K562 (cell line): ENCODE measurements at regions not wholly inside any gene's neighbourhood (a gene's known extent, or its start where the extent isn't known, plus 50 kb on each side); places are given as distances from the start of the nearest gene placed in this dataset.
"Not testable (repeated sequence)": the region's sequence is repeated elsewhere in the genome, so short reads cannot be mapped to it uniquely, and the experiment has no call there.

Experiments
- ATAC-seq: fragments of 200-7000 bp; cut with Tn5 transposase; 3 replicates; pipeline ENCODE4 v1.9.1; 2020; ENCODE audit warnings: moderate library complexity
- BruUV-seq: library from RNA; stranded (reverse); fragments of 400-500 nt; replicated peaks from 2 replicates; lab custom pipeline; 2021; lab: Mats Ljungman, UMichigan
- CTCF ChIA-PET: fragments of 300-600 bp; formaldehyde crosslinking; extraction: SDS; loops from one replicate; lab custom pipeline; 2021; ENCODE audit warnings: low intra/inter-chr PET ratio; lab: Yijun Ruan, JAX
- POLR2A ChIA-PET: fragments of 300-600, 350-650 bp; sonication (Branson Sonifier 250); formaldehyde crosslinking; extraction: SDS; loops from one replicate; lab custom pipeline; 2021; ENCODE audit warnings: antibody characterized with exemption, inconsistent platforms; lab: Yijun Ruan, JAX
- DNase-seq, 4 experiments: peaks; one replicate each; pipeline versions ENCODE4 v3.0.0 to v3.0.0-alpha.2; 2011 to 2018; ENCODE audit warnings: low spot score in 3 of 4, mixed read lengths in 3 of 4; ENCODE audit errors: extremely low read depth in 1 of 4
- FAIRE-seq: peaks from 2 replicates; lab custom pipeline; 2011; peaks lifted over from hg19 to GRCh38; lab: Jason Lieb, UNC
- H2AFZ ChIP-seq: 2 replicates; pipeline ENCODE4 v1.6.0; 2011; ENCODE audit warnings: low read depth, low read length, control low read depth, inconsistent platforms
- H3K27ac ChIP-seq: fragments of 200-600 bp; 3 replicates; pipeline ENCODE4 v1.8.0; 2011; ENCODE audit warnings: low read depth, mild to moderate bottlenecking, control low read depth, inconsistent platforms, low read length, moderate library complexity, mixed read lengths; ENCODE audit errors: extremely low read depth
- H3K27me3 ChIP-seq, 2 experiments: fragments of 300-600 bp in 1 of 2; 2 replicates in 1 of 2; 3 replicates in 1 of 2; pipeline versions ENCODE4 v1.6.0 to v1.8.0; 2011; ENCODE audit warnings: inconsistent platforms in 2 of 2, low read length in 2 of 2, mild to moderate bottlenecking in 1 of 2, mixed read lengths in 1 of 2, moderate library complexity in 1 of 2; ENCODE audit not compliant: control insufficient read depth in 2 of 2, insufficient read depth in 2 of 2
- H3K36me3 ChIP-seq: fragments of 300-600 bp; 3 replicates; pipeline ENCODE4 v1.8.0; 2011; ENCODE audit warnings: mild to moderate bottlenecking, low read length, inconsistent platforms; ENCODE audit not compliant: control insufficient read depth, insufficient read depth
- H3K4me1 ChIP-seq, 2 experiments: fragments of 200-600 bp in 1 of 2; replicated peaks in 1 of 2; 2 replicates in 1 of 2; 3 replicates in 1 of 2; pipeline versions ENCODE4 v1.5.1 to v1.8.0; 2011; ENCODE audit warnings: inconsistent platforms in 2 of 2, low read length in 2 of 2, mild to moderate bottlenecking in 1 of 2, mixed read lengths in 1 of 2, moderate library complexity in 1 of 2; ENCODE audit not compliant: control insufficient read depth in 2 of 2, insufficient read depth in 2 of 2
- H3K4me2 ChIP-seq: 2 replicates; pipeline ENCODE4 v1.6.1; 2011; ENCODE audit warnings: low read length, control low read depth, inconsistent platforms, mixed read lengths; ENCODE audit not compliant: insufficient read depth
- H3K4me3 ChIP-seq: fragments of 200-600 bp; sonication (generic), shearing (Covaris generic); 2 replicates; pipeline ENCODE4 v1.5.1; 2016; ENCODE audit warnings: control low read depth, inconsistent platforms
- H3K79me2 ChIP-seq: fragments of 200-600 bp; 3 replicates; pipeline ENCODE4 v1.8.0; 2011; ENCODE audit warnings: low read length, inconsistent platforms; ENCODE audit not compliant: control insufficient read depth, insufficient read depth
- H3K9ac ChIP-seq, 2 experiments: 2 replicates each; pipeline versions ENCODE4 v1.6.0 to v1.6.1; 2011; ENCODE audit warnings: low read depth in 2 of 2, low read length in 2 of 2, control low read depth in 1 of 2, inconsistent platforms in 1 of 2, mild to moderate bottlenecking in 1 of 2, mixed read lengths in 1 of 2; ENCODE audit not compliant: insufficient read depth in 1 of 2
- H3K9me1 ChIP-seq: one replicate; pipeline ENCODE4 v1.6.0; 2011; ENCODE audit warnings: inconsistent platforms, mild to moderate bottlenecking, low read length, moderate library complexity; ENCODE audit not compliant: control insufficient read depth, insufficient read depth
- H3K9me3 ChIP-seq: replicated peaks from 2 replicates; pipeline ENCODE4 v1.5.1; 2011; ENCODE audit warnings: low read depth, low read length, inconsistent platforms; ENCODE audit not compliant: control insufficient read depth, insufficient read depth
- H4K20me1 ChIP-seq: replicated peaks from 2 replicates; pipeline ENCODE4 v1.6.1; 2011; ENCODE audit warnings: low read length, inconsistent platforms, mixed read lengths; ENCODE audit not compliant: control insufficient read depth, insufficient read depth
- CCNT2 ChIP-seq: IDR thresholded peaks from 2 replicates; pipeline ENCODE4 v1.6.1; 2011; ENCODE audit warnings: borderline replicate concordance, low read depth, mild to moderate bottlenecking, moderate library complexity, mixed read lengths, low read length; ENCODE audit not compliant: insufficient read length; ENCODE audit errors: extremely low read depth
- HNRNPK ChIP-seq: fragments of 200-400 bp; formaldehyde crosslinking; IDR thresholded peaks from one replicate; pipeline ENCODE4 v1.6.1; 2018; ENCODE audit warnings: mild to moderate bottlenecking, low read depth, low read length; ENCODE audit not compliant: poor library complexity, severe bottlenecking
- ILK ChIP-seq: fragments of 450-650 bp; IDR thresholded peaks from 2 replicates; pipeline ENCODE4 v1.6.1; 2016; ENCODE audit warnings: missing genetic modification characterization, low read depth, mild to moderate bottlenecking, missing compliant biosample characterization, moderate library complexity, borderline replicate concordance
- SLC30A9 ChIP-seq: fragments of 250-450 bp; sonication (Bioruptor Pico); IDR thresholded peaks from 2 replicates; pipeline ENCODE4 v1.8.0; 2022; ENCODE audit warnings: mild to moderate bottlenecking, moderate library complexity
- WGBS: fragments of 100-300 bp; shearing (Covaris generic); methylation state at CpG from one replicate; pipeline ENCODE4 v1.1.6; 2016; ENCODE audit warnings: low coverage, mixed read lengths; ENCODE audit not compliant: insufficient coverage; ENCODE audit errors: missing lambda C conversion rate; 5-methylcytosine and 5-hydroxymethylcytosine counted together
- in situ Hi-C: fragments of 300-500 bp; cut with MboI; formaldehyde crosslinking; loops from 4 replicates; pipeline ENCODE4 v1.15.0; 2018; ENCODE audit warnings: inconsistent platforms, mixed read lengths
- intact Hi-C: fragments of 100-400 bp; cut with micrococcal nuclease; formaldehyde crosslinking; loops from 2 replicates; pipeline ENCODE4 v1.14.2; 2022

GRCh38 chr7:68788529-68788928 is 809.7 kb upstream of the AUTS2 start:
- DNase-seq, H3K9ac ChIP-seq, H3K4me1 ChIP-seq, in situ Hi-C loops, H2AFZ ChIP-seq, POLR2A ChIA-PET, BruUV-seq, H4K20me1 ChIP-seq, H3K27me3 ChIP-seq, FAIRE-seq, H3K4me3 ChIP-seq, H3K9me1 ChIP-seq, H3K4me2 ChIP-seq, CTCF ChIA-PET, intact Hi-C loops, H3K36me3 ChIP-seq, ATAC-seq, H3K79me2 ChIP-seq, H3K9me3 ChIP-seq, H3K27ac ChIP-seq: not testable (repeated sequence)
- WGBS: 0% methylated on average over 2 of the region's 2 CpGs

DNA sequence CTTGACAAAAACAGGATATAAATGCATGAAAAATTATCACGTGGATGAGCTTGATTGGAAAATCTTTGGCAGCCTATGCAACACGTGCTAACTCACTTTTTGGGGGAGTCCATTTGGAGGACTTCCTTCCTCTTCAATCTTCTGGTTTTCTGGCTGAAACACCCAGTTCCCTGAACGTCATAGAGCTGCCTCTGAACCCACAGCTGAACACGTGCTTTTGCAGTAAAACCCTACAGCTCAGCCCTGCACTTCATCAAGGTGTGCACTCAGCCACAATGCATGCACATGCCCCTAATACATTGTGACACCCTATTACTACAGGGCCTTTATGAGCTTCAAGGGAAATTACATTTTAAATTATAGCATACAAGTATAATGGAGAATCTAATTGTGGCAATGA is 808.7 kb upstream of the AUTS2 start:
- no peak overlapping the region for H3K27ac ChIP-seq
- H3K4me3 ChIP-seq: no peak overlapping the region
- no peaks in the 10 kb centered on the region for H4K20me1 ChIP-seq
- CTCF ChIA-PET: no interaction called here
- H3K36me3 ChIP-seq: no peaks in the 10 kb centered on the region
- H3K27me3 ChIP-seq: no peaks in the 10 kb centered on the region; a peak in 1 of 5 replicates
- H3K4me1 ChIP-seq: no peaks in the 10 kb centered on the region
- H2AFZ ChIP-seq: no peak overlapping the region
- no peaks in the 10 kb centered on the region for H3K9me1 ChIP-seq
- no peak overlapping the region for H3K9ac ChIP-seq
- no peak for FAIRE-seq
- no TSS peak for BruUV-seq
- TF ChIP-seq ILK (tag) (no peak), HNRNPK (no peak), SLC30A9 (CRISPR knock-in tag) (no peak), CCNT2 (no peak)
- TF ChIP-seq, all 486 proteins: peak for 0
- DNase-seq (no peak), ATAC-seq (no peak)
- intact Hi-C loops: no loop called here
- POLR2A ChIA-PET: no interaction called here
- in situ Hi-C loops: no loop called here
- 0% methylated on average over 4 of the region's 4 CpGs for WGBS
- H3K9me3 ChIP-seq: no peaks in the 10 kb centered on the region
- H3K79me2 ChIP-seq: no peaks in the 10 kb centered on the region
- no peak overlapping the region for H3K4me2 ChIP-seq
